ENCODE measurements at regions not wholly inside any gene's neighbourhood (a gene's known extent, or its start where the extent isn't known, plus 50 kb on each side); places are given as distances from the start of the nearest gene placed in this dataset.

DNA sequence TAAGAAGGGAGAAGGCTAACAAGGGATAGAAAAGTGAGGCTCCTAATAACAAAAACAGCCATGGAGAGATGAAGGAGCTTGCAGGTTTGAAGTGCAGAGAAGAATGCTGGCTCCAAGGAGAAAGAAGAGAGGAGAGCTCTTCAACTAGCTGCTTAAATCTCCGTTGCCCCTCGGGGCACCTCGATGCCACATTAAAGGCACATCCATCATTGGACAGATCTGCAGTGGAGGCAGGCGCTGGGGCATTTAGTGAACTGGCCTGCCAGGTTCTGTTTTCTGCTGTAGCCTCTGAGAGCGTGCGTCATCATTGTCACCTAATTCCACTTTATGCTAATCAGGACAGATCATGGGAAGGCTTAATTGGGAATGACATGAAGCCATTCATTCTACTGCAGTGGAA lies 1426.2 kb upstream of the WWC1 start:
- TF ChIP-seq POLR2AphosphoS5 (IDR thresholded peaks at IDR 0.05; ENCODE audit: borderline replicate concordance, low read depth, low read length) (no peak), EZH2 (IDR thresholded peaks at IDR 0.05) (no peak)
